Vagina (tissue), 2 donors: ENCODE measurements at regions not wholly inside any gene's neighbourhood (a gene's known extent, or its start where the extent isn't known, plus 50 kb on each side); places are given as distances from the start of the nearest gene placed in this dataset.

Source experiments
- CTCF ChIP-seq, 3 experiments: fragments of 450-650 bp in 2 of 3; fragments of 200-600 bp in 1 of 3; sonication (generic) in 1 of 3; IDR thresholded peaks; one replicate each; pipeline ENCODE4 v1.5.1; 2017 to 2019; ENCODE audit warnings: antibody characterized with exemption in 3 of 3, mild to moderate bottlenecking in 2 of 3, moderate library complexity in 2 of 3
- POLR2A ChIP-seq, 2 donors: fragments of 450-650 bp; IDR thresholded peaks; one replicate each; pipeline ENCODE4 v1.6.1; 2017; ENCODE audit warnings: antibody characterized with exemption in 2 of 2, mild to moderate bottlenecking in 2 of 2, moderate library complexity in 2 of 2
- POLR2AphosphoS5 ChIP-seq, 2 donors: sonication (generic); formaldehyde crosslinking; IDR thresholded peaks; one replicate each; pipeline ENCODE4 v1.9.0; 2017; ENCODE audit warnings: antibody characterized with exemption in 2 of 2, mild to moderate bottlenecking in 2 of 2, low read depth in 1 of 2; ENCODE audit not compliant: insufficient read depth in 1 of 2

GRCh38 chr18:56124186-56124585 lies 514.2 kb downstream of the TXNL1 start:
- TF ChIP-seq CTCF (IDR thresholded peaks at IDR 0.05) (no peak), POLR2A (IDR thresholded peaks at IDR 0.05) (no peak), POLR2AphosphoS5 (IDR thresholded peaks at IDR 0.05; ENCODE audit: insufficient read depth in 1 of 2, low read depth in 1 of 2) (no peak)
